ENCODE measurements at regions not wholly inside any gene's neighbourhood (a gene's known extent, or its start where the extent isn't known, plus 50 kb on each side); places are given as distances from the start of the nearest gene placed in this dataset.

DNA sequence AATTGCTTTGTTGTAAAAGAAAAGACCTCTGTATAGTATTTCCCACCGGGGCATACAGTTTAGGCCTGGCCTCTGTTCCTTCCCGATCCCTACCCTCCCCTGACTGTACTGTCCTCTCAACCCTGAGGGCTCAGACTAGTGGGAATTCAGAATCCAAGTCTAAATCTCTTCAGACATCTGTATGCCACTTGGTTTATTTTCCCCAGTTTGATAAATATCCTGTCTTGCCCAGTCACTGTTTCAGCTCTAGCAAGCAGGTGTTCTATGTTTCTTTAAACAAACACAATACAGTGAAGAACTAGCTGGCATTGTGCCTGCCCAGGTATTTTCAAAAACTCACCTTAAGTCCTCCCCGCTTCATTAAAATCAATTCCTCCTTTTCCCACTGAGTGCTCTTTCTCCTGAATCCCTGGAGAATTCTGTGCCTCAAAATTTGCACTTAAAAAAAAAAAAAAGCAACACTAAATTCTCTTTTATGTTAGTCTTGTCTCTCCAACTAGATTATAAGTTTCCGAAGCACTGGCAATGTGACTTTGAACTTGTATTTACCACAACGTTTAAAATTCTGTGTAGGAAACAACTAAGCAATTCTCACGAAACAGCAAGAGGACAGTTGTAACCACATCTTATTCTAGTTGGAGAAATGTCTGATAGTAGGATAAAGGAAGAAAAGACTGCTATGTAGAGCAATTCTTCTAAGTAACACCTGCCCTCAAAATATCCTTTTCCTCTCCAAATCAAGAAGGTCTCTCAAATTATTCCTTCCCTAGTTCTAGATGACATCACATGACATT is 112.0 kb upstream of the CARMIL1 start:
- DNase-seq (no peak), ATAC-seq (ENCODE audit: poor library complexity) (no peak)

DNA sequence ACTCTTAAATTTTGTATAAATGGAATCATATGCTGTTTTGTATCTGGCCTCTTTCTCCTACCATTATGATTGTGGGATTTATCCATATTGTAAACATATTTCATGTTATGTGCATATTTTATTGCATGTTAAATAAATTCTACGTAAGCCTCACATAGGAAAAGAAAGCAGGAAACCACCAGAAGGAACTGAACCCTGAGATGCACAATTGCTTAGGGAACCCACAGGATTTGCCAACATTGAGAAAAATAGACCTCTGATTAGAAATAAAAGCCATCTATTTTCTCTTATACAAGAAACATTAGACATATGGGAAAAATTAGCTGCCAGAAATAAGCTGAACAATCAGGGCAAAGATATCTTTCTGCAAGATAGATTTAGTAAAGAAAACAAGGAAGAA is 111.2 kb upstream of the CARMIL1 start:
- intact Hi-C loops (cut with DNase I), result no loop called here
- no peak for ATAC-seq (ENCODE audit: poor library complexity)

More for the DNA sequence above, 112.0 kb upstream of the CARMIL1 start:
- intact Hi-C loops (cut with DNase I), result no loop called here

DNA sequence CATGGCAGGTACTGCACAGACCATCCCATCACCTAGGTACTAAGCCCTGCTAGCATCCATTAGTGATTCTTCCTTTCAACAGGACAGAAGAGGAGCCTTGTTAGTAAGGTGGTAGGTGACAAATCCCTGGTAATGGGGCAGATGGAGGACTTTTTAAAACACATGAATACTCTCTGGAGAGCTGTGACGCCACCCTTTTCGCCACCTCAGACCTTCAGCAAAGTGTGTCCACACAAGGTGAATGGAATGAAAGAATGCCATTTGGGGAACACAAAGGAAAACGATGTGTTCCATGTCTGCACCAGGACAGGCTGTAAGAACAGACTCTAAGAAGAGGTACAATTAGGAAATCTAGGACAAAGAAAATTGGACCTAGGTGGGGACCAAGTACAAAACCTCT is 110.5 kb upstream of the CARMIL1 start:
- ATAC-seq (ENCODE audit: poor library complexity) (no peak), DNase-seq (no peak)
- intact Hi-C loops (cut with DNase I), result no loop called here

More for the DNA sequence above, 111.2 kb upstream of the CARMIL1 start:
- DNase-seq, result no peak

DNA sequence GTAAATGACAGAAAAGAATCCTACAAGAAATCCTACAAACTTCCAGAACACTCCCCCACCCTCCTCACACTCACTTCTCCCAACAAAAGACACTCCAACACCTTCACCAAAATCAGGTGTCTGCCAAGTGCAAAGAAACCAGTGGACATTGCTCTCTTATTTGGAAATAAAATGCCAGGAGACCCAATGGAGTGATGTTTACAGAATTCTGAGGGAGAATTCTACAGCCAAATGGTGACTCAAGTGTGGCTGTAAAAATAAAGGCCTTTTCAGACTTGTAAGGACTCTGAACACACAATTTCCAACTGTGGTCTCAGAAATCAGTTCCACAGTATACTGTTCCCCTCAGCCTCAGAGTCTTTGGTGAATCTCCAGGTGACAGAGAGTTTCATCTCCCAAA is 109.6 kb upstream of the CARMIL1 start:
- intact Hi-C loops (cut with DNase I), result no loop called here
- no peak for DNase-seq

DNA sequence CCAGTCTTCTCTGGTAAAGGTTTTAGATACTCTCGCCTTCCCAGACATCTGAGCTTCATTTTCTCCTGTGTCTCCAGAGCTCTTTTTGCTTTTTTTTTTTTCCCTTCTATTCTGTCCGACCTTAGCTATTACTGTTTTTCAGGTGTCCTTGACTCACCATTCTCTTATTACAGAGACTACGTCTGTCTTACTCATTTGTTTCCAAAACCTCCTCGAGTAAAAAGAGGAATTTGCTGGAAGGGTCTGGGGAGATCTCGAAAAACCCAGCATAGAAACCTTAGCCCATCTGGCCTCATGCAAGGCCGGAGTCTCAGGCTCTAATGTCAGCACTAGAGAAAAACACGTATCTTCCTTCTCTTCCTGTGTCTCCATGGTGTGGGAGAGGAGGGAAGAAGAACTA is 109.2 kb upstream of the CARMIL1 start:
- DNase-seq (no peak), ATAC-seq (ENCODE audit: poor library complexity) (no peak)
- intact Hi-C loops (cut with DNase I), result no loop called here

More for the DNA sequence above, 109.6 kb upstream of the CARMIL1 start:
- ATAC-seq (ENCODE audit: poor library complexity), result no peak

DNA sequence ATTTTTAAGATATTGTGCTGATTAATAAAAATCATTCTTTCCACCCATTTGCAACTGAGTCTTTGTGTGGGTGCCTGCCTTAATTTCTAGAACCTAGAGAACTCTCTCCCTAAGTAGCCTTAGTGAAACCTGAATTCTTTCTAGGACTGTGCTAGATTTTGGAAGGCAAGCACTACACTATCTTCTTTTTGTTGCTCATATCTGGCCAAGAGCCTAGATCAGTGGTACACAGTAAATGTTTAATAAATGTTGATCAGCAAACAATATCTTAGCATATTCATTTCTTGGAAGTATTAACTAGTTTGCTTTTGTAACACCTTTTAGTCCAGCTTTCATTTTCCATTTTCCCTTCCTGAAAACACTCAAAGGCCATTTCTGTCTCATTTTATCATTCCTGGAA is 108.5 kb upstream of the CARMIL1 start:
- no peak for DNase-seq
- intact Hi-C loops (cut with DNase I), result no loop called here

DNA sequence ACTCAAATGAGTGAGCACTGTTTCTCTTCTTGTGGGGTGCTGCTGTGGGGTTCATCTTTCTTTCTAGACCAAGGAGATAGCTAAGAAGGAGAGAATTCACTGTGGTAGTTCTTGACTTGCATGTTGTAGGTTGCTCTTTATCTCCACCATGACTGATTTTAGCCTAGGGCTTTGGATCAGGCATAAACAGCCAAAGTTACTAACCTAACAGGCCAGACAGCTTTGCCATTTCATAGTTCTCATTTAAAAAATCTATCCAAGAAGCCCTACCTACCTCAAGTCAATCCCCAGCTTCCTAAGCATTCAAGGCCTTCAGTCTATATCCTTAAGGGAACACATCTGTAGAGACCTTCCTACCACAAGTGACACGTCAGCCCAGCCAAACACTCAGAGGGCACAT is 107.9 kb upstream of the CARMIL1 start:
- intact Hi-C loops (cut with DNase I), result no loop called here
- no peak for DNase-seq
- ATAC-seq (ENCODE audit: poor library complexity), result no peak

More for the DNA sequence above, 108.5 kb upstream of the CARMIL1 start:
- ATAC-seq (ENCODE audit: poor library complexity), result no peak

DNA sequence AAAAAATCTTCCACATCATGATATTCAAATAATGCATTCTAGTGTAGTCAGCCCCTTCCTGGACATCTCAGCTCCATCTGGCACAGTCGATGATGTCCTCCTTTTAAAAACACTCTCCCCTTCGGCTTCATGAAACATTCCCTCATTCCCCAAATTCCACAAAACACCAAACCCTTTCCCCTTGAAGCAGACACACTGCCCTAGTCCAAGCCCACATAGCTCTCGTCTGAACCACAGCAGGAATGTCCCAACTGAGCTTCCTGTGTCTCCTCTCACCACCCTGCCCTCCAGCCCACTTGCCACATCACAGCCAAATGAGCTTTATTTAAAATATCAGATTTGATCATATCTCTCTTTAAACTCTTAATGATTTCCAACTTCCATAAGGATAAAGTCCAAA is 106.4 kb upstream of the CARMIL1 start:
- intact Hi-C loops (cut with DNase I), result no loop called here
- ATAC-seq (ENCODE audit: poor library complexity), result no peak
- DNase-seq, result no peak

DNA sequence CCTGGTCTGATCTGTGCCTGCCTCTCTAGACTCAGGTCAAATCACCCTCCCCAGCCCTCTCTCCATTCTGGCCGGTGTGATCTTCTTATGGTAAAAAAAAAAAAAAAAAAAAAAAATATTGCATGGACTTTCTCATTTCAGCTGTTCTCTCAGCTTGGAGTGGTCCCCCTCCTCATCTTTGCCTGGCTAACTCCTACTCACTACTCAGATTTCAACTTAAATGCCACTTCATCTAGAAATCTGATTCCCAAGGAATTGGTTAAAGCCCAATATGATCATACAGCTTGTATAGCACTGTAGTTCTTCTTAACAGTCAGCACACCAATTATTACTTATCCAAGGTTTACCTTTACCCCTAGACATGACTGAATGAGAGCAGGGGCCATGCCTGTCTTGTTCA is 105.9 kb upstream of the CARMIL1 start:
- DNase-seq (no peak), ATAC-seq (ENCODE audit: poor library complexity) (no peak)
- intact Hi-C loops (cut with DNase I), result no loop called here

DNA sequence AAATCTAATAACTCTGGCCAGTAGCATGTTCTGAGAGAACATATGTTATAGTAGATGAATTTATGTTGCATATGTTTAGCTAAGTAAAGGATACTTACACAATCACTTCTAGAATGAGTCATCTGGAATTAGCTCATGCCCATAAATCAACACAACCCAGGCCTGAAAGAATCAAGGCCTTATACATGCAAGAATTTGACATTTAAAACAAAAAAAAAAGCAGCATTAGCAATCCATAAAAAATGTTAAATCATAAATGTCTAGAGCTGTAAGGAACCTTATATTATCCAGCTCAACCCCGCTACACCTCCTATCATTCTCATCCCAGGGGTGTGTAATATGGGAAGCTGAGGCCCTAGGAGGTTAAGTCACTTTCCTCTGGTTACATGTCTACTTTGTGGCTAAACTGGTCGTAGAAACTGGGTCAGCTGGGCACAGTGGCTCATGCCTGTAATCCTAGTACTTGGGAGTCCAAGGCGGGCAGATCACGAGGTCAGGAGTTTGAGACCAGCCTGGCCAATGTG is 105.2 kb upstream of the CARMIL1 start:
- intact Hi-C loops (cut with DNase I), result no loop called here
- ATAC-seq (ENCODE audit: poor library complexity) (no peak), DNase-seq (no peak)

DNA sequence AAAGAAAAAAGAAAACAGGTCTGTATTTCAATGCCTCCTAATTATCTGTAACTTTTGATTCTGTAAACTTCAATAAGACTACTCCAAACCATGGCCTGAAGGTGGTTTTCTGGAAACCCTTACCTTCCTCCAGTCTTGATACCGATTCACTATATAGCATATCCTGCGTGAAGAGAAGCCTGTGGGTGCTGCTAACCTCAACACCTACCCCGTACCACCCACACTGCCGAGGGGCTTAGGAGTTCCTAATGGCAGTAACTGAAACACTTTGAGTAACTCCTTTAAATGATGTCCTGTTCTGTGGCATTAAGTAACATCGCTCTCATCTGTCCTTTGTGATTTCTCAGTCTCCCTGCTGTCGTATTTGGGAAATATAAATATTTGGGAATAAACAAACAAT is 104.5 kb upstream of the CARMIL1 start:
- DNase-seq (no peak), ATAC-seq (ENCODE audit: poor library complexity) (no peak)
- intact Hi-C loops (cut with DNase I), result no loop called here

DNA sequence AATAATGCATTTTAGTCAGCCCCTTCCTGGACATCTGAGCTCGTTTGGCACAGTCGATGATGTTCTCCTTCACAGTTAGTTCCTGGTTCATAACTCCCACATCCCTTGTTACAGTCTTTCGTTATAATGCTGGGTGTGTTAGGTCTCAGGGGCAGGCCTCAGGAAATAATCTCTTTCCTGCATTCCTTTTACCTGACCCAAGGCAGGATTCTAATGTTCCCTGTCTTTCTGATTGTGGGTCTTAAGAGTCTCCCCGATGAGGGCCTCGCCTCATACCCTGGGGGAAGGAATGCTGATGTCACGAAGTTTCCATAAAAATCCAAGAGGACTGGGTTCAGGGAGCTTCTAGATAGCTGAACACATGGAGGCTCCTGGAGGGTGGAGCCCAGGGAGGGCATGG is 104.0 kb upstream of the CARMIL1 start:
- intact Hi-C loops (cut with DNase I), result no loop called here
- no peak for DNase-seq
- ATAC-seq (ENCODE audit: poor library complexity), result no peak

DNA sequence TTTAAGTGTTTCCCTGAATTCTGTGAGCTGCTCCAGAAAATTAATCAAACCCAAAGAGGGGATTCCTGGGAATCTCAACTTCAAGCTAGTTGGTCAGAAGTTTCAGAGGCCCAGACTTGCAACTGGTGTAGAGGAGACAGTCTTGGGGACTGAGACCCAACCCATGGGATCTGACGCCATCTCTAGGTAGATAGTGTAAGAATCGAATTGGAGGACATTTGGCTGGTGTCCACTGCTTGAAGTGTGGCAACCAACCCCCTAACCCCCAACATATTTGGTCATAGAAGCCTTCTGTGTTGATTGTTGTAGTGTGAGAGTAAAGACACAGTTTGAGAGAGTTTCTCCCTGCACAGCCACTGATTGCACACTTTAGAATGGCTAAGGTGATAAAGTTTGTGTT is 103.5 kb upstream of the CARMIL1 start:
- no peak for ATAC-seq (ENCODE audit: poor library complexity)
- DNase-seq, result no peak
- intact Hi-C loops (cut with DNase I), result no loop called here

DNA sequence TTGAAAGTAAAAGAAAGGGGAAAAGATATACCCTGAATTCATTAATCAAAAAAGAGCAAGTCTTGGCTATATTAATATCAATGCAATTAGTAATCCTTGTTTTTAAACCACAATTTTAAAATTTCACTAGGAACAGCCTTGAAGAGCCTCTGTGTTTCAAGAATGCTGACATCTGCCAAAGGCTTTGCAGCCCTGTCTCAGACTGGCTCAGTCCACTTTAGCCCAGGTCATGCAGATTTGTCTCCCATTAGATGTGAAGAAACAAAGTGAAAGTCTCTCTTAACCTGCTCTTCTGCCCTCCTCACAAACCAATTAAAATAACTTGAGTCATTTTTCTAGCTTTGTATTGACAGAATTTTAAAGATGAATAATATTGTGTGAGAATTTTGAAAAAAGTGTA is 102.7 kb upstream of the CARMIL1 start:
- ATAC-seq (ENCODE audit: poor library complexity) (no peak), DNase-seq (no peak)
- intact Hi-C loops (cut with DNase I), result no loop called here

DNA sequence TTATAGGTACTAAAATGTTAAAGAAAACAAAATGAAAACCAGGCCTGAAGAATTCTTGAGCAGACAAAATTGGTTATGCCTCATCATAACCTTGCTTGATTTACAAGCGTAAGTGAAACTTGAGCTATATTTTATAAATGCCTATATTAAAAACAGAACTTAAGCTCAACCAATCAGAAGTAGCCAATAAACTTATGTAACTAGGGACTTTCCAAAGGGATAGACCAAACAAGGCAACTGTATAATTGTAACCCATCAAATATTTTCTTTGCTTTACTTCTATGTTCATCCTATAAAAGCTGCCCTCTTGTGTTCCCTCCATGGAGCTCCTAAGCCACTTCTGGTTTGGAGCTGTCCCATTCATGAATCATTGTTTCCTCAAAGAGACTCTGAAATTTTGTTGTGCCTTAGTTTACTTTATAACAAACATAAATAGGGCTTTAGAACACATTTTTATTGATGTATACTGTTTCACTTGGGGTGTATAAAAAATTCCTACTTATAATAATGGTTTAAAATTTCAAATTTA is 101.6 kb upstream of the CARMIL1 start:
- intact Hi-C loops (cut with DNase I), result no loop called here

DNA sequence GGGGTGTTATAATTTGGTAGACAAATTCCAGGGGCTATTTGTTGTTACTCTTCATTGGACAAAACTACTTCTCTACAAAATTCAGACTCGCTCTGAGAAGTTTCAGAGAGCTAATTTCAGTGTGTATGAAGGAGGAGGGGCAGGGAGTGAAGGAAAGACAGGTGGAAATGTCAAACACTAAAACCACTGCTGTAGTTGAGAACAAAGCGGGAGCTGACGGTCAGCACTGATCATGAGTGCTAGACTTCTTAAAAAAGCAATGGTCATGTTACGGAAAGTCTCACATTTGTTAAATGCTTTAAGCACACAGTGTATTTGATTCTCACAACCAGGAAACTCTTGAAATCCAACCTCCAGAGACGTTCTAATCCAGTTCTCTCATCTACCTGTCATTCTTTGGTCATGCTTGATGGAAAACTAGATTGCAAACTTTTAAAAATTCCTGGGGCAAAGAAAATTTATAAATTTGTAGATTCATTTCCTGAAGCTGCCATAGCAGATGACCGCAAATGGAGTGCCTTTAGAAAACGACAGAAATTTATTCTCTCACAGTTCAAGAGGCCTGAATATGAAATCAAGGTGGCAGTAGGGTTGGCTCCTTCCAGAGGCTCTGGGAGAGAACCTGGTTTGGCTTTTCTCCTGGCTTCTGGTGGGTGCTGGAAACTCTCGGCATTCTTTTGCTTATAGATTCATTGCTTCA is 100.7 kb upstream of the CARMIL1 start:
- ATAC-seq (ENCODE audit: poor library complexity) (no peak), DNase-seq (no peak)
- intact Hi-C loops (cut with DNase I), result no loop called here

More for the DNA sequence above, 101.6 kb upstream of the CARMIL1 start:
- ATAC-seq (ENCODE audit: poor library complexity) (no peak), DNase-seq (no peak)

DNA sequence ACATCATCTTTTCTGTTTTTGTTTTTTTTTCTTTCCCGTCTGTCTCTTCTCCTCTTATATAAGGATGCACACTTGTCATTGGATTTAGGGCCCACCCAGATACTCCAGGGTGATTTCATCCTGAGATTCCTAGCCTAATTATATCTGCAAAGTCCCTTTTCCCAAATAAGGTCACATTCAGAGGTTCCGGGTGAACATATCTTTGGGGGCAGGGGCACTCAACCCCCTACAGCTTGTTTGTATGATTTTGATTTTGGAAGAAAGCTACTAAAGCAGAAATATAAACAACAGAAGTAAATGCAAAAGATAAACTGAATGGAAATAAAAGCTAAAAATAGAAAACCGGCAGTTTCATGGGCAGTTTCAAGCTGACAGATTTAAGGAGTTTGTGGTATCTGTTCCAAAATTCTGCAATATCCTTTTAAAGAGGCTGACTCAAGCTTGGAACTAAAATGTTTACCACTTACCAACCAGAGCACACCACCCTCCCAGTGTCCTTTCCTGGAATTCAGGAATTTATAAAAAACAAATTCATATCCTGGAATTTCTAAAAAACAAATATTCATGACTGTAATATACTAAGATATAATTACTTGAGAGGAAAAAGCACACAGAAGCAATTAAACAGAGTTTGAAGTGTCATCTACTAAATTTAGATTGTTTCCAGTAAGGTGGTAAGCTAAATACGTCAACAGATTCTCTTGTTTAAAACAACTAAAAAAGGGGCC is 100.0 kb upstream of the CARMIL1 start:
- intact Hi-C loops (cut with DNase I), result no loop called here
- ATAC-seq (ENCODE audit: poor library complexity), result peak; percentile 52
- DNase-seq, result no peak

DNA sequence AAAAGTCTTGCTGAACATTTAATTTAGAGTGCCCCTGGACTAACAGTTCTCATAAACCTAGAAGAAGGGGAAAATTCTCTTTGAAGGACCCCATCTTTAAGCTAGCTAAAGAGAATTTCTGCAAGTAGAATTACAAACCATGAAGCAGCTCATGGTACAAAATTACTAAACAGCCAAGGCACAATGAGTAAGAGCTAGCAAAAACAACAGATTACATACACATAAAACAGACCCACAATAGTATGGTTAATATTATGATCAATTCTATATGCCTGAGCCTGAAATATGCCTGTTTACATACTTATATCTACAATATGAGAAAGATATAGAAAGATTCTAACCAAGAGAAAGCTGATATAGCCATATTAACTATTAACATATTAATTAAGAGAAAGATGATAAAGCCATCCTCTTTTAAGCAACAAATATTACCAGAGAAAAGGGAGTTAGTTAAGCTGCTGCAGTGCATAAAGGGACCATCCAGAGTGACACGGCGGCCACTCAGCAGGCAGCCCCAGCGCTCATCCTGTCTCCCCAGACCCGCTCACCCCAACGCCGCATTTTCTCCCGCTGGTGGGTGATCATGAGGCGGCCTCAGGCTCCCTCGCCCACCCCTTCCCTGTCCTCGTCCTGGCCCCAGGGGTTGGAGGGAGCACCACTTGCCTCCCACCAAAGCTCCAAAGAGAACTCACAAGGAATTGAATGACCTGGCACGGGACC is 98.4 kb upstream of the CARMIL1 start:
- no peak for DNase-seq
- intact Hi-C loops (cut with DNase I), result no loop called here
- ATAC-seq (ENCODE audit: poor library complexity), result no peak

DNA sequence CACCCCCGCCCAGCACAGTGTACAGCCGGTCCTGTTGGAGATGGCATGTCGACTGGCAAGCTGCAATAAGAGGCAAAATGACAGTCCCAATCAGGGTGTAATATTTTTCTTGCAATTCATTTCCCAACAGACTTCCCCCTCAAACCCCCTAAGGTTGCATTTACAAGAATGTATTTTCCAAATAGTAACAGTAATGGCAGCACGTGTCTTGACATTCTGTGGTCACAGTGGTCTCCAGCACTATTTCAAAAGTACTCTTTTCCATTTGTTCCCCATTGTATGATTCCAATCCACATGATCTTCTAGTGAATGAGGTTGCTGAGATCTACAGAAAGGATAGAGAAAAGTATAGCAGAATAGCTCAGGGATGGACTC is 97.8 kb upstream of the CARMIL1 start:
- intact Hi-C loops (cut with DNase I), result no loop called here

More for the DNA sequence above, 97.8 kb upstream of the CARMIL1 start:
- no peak for ATAC-seq (ENCODE audit: poor library complexity)
- DNase-seq, result no peak

All from Right ventricle myocardium superior (tissue), 1 donor.